MCF 10A (cell line): ENCODE measurements at regions not wholly inside any gene's neighbourhood (a gene's known extent, or its start where the extent isn't known, plus 50 kb on each side); places are given as distances from the start of the nearest gene placed in this dataset.

Experiments
- BruUV-seq: library from RNA; stranded (reverse); fragments of 400-500 nt; replicated peaks from 2 replicates; lab custom pipeline; 2021; lab: Mats Ljungman, UMichigan
- CTCF ChIA-PET: fragments of 300-600 bp; sonication (Branson Sonifier 250); formaldehyde crosslinking; extraction: SDS; loops from one replicate; lab custom pipeline; 2021; ENCODE audit warnings: antibody characterized with exemption, inconsistent platforms; lab: Yijun Ruan, JAX
- POLR2A ChIA-PET: fragments of 300-600, 350-650 bp; sonication (Branson Sonifier 250); formaldehyde crosslinking; extraction: SDS; loops from one replicate; lab custom pipeline; 2020; ENCODE audit warnings: antibody characterized with exemption, inconsistent platforms; lab: Yijun Ruan, JAX
- DNase-seq: peaks from one replicate; pipeline ENCODE4 v3.0.0-alpha.2; 2018; ENCODE audit not compliant: unreplicated experiment
- H3K27ac Mint-ChIP-seq: one replicate; pipeline ENCODE4 v1.8.0; 2022; ENCODE audit warnings: mild to moderate bottlenecking, low read depth, mixed read lengths; ENCODE audit not compliant: unreplicated experiment
- H3K27me3 Mint-ChIP-seq: one replicate; pipeline ENCODE4 v1.8.0; 2022; ENCODE audit warnings: mixed read lengths; ENCODE audit not compliant: insufficient read depth, unreplicated experiment
- H3K36me3 Mint-ChIP-seq: one replicate; pipeline ENCODE4 v1.8.0; 2022; ENCODE audit warnings: mild to moderate bottlenecking, moderate library complexity, mixed read lengths; ENCODE audit not compliant: insufficient read depth, unreplicated experiment
- H3K4me1 Mint-ChIP-seq: one replicate; pipeline ENCODE4 v1.8.0; 2022; ENCODE audit warnings: mixed read lengths; ENCODE audit not compliant: insufficient read depth, unreplicated experiment
- H3K4me3 Mint-ChIP-seq: one replicate; pipeline ENCODE4 v1.8.0; 2022; ENCODE audit warnings: mild to moderate bottlenecking, moderate library complexity, mixed read lengths; ENCODE audit not compliant: unreplicated experiment
- H3K9me3 Mint-ChIP-seq: one replicate; pipeline ENCODE4 v1.8.0; 2022; ENCODE audit warnings: mixed read lengths; ENCODE audit not compliant: unreplicated experiment
- intact Hi-C: fragments of 100-400 bp; cut with micrococcal nuclease; formaldehyde crosslinking; loops from 2 replicates; pipeline ENCODE4 v1.14.1; 2022
- TF ChIP-seq, protein P1 (sequence below): fragments of 200-600 bp; IDR thresholded peaks from one replicate; pipeline ENCODE4 v1.8.0; 2022; ENCODE audit warnings: antibody characterized with exemption, mild to moderate bottlenecking; ENCODE audit not compliant: unreplicated experiment

GRCh38 chr1:30545365-30545764 is 178.0 kb downstream of the MATN1 start:
- POLR2A ChIA-PET: no interaction called here
- H3K36me3 Mint-ChIP-seq: no peaks in the 10 kb centered on the region
- H3K4me1 Mint-ChIP-seq: no peaks in the 10 kb centered on the region
- no peaks in the 10 kb centered on the region for H3K27me3 Mint-ChIP-seq
- no peak overlapping the region for H3K4me3 Mint-ChIP-seq
- TF ChIP-seq, protein P1, sequence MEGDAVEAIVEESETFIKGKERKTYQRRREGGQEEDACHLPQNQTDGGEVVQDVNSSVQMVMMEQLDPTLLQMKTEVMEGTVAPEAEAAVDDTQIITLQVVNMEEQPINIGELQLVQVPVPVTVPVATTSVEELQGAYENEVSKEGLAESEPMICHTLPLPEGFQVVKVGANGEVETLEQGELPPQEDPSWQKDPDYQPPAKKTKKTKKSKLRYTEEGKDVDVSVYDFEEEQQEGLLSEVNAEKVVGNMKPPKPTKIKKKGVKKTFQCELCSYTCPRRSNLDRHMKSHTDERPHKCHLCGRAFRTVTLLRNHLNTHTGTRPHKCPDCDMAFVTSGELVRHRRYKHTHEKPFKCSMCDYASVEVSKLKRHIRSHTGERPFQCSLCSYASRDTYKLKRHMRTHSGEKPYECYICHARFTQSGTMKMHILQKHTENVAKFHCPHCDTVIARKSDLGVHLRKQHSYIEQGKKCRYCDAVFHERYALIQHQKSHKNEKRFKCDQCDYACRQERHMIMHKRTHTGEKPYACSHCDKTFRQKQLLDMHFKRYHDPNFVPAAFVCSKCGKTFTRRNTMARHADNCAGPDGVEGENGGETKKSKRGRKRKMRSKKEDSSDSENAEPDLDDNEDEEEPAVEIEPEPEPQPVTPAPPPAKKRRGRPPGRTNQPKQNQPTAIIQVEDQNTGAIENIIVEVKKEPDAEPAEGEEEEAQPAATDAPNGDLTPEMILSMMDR: no peak
- CTCF ChIA-PET: no interaction called here
- DNase-seq: no peak
- H3K9me3 Mint-ChIP-seq: peaks cover 8% of the 10 kb centered on the region
- no peak overlapping the region for H3K27ac Mint-ChIP-seq
- no TSS peak for BruUV-seq
- intact Hi-C loops: no loop called here

DNA sequence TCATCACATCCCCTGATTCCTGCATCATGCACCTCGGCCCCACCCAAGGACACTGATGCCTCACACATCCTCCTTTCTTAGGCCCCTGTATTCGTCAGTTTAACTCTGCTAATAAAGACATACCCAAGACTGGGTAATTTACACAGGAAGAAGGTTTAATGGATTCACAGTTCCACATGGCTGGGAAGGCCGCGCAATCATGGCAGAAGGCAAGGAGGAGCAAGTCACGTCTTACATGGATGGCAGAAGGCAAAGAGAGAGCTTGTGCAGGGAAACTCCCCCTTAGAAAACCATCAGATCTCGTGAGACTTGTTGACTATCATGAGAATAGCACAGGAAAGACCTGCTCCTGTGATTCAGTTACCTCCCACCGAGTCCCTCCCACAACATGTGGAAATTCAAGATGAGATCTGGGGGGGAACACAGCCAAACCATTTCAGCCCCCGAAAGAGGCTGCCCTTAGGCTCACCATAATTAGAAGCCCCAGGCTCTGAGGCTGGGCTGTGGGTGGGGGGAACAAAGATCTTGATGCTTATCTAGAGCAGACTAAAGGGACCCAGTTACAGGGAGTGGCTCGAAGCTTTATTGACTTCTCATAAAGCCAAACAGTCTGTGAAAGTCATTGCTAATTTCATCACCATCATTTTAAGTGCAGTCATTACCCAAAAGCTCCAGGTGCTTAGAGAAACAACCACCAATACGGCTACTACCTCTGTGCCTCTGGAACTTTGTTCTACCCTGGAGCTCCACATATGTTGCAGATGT is 181.5 kb downstream of the MATN1 start:
- H3K36me3 Mint-ChIP-seq: no peaks in the 10 kb centered on the region
- POLR2A ChIA-PET: no interaction called here
- no peak for DNase-seq
- no peak overlapping the region for H3K4me3 Mint-ChIP-seq
- CTCF ChIA-PET: no interaction called here
- intact Hi-C loops: no loop called here
- TF ChIP-seq, protein P1: no peak
- BruUV-seq: no TSS peak
- no peaks in the 10 kb centered on the region for H3K4me1 Mint-ChIP-seq
- peaks cover 8% of the 10 kb centered on the region for H3K9me3 Mint-ChIP-seq
- no peaks in the 10 kb centered on the region for H3K27me3 Mint-ChIP-seq
- no peak overlapping the region for H3K27ac Mint-ChIP-seq

GRCh38 chr1:30540611-30541192 is 182.7 kb downstream of the MATN1 start:
- CTCF ChIA-PET: interaction anchor here (0.7 kb wide), 1 partner anchor 177 kb away, joined by 3 read pairs; no protein-coding TSS in a partner anchor
- POLR2A ChIA-PET: no interaction called here
- H3K27me3 Mint-ChIP-seq: no peaks in the 10 kb centered on the region
- intact Hi-C loops: no loop called here
- no peaks in the 10 kb centered on the region for H3K4me1 Mint-ChIP-seq
- no peak overlapping the region for H3K27ac Mint-ChIP-seq
- DNase-seq: no peak
- peaks cover 8% of the 10 kb centered on the region for H3K9me3 Mint-ChIP-seq
- no peaks in the 10 kb centered on the region for H3K36me3 Mint-ChIP-seq
- no peak overlapping the region for H3K4me3 Mint-ChIP-seq
- TF ChIP-seq, protein P1: no peak
- no TSS peak for BruUV-seq

DNA sequence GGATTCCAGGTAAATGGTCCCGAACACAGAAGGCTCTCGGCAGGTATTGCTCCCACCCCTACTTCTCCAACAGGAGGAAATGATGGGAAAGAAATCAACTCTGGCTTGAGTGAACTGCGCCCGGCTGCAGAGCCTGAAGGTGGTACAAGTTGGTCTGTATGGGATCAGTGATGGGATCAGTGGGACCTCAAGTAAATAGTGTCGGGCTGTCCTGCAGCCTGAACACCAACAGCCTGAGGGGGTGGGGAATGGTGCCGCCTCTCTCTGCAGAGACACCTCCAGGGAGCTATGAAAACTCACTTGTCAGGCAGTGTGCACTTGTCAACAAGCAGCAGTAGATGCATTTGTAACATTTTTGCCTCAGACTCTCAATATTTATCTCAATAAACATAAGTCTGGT is 183.5 kb downstream of the MATN1 start:
- H3K27ac Mint-ChIP-seq: no peak overlapping the region
- POLR2A ChIA-PET: interaction anchor here (0.7 kb wide), 2 partner anchors 9 to 409 kb away, joined by 3 to 4 read pairs; no protein-coding TSS in a partner anchor
- H3K27me3 Mint-ChIP-seq: no peaks in the 10 kb centered on the region
- no peak for DNase-seq
- H3K9me3 Mint-ChIP-seq: peaks cover 8% of the 10 kb centered on the region
- intact Hi-C loops: no loop called here
- CTCF ChIA-PET: interaction anchor here (0.7 kb wide), 1 partner anchor 178 kb away, joined by 3 read pairs; no protein-coding TSS in a partner anchor
- BruUV-seq: no TSS peak
- H3K36me3 Mint-ChIP-seq: no peaks in the 10 kb centered on the region
- TF ChIP-seq, protein P1: no peak
- H3K4me1 Mint-ChIP-seq: no peaks in the 10 kb centered on the region
- no peak overlapping the region for H3K4me3 Mint-ChIP-seq
